ENCODE measurements at regions not wholly inside any gene's neighbourhood (a gene's known extent, or its start where the extent isn't known, plus 50 kb on each side); places are given as distances from the start of the nearest gene placed in this dataset.

- DNase-seq, result no peak
- TF ChIP-seq GATA1 (IDR thresholded peaks at IDR 0.05; ENCODE audit: low read depth, low read length), result no peak
- TF ChIP-seq POLR2A (IDR thresholded peaks at IDR 0.05; ENCODE audit: low read length), result no peak
Observed at GRCh38 chrX:17323397-17323796, 51.6 kb upstream of the NHS start.

Measured in erythroblast (primary cell).